IgD-negative memory B cell (primary cell): ENCODE measurements at regions not wholly inside any gene's neighbourhood (a gene's known extent, or its start where the extent isn't known, plus 50 kb on each side); places are given as distances from the start of the nearest gene placed in this dataset.
"Not testable (repeated sequence)": the region's sequence is repeated elsewhere in the genome, so short reads cannot be mapped to it uniquely, and the experiment has no call there.

Experiments
- H3K27ac Mint-ChIP-seq, 3 donors: one replicate each; pipeline ENCODE4 v1.8.0; 2020 to 2022; ENCODE audit warnings: mild to moderate bottlenecking in 3 of 3, mixed read lengths in 3 of 3, moderate library complexity in 1 of 3
- H3K27me3 Mint-ChIP-seq: one replicate; pipeline ENCODE4 v1.8.0; 2021; ENCODE audit warnings: mixed read lengths
- H3K36me3 Mint-ChIP-seq: one replicate; pipeline ENCODE4 v1.8.0; 2020; ENCODE audit warnings: mild to moderate bottlenecking, mixed read lengths
- H3K4me1 Mint-ChIP-seq, 3 donors: one replicate each; pipeline ENCODE4 v1.8.0; 2020 to 2022; ENCODE audit warnings: mixed read lengths in 3 of 3, mild to moderate bottlenecking in 1 of 3
- H3K4me3 Mint-ChIP-seq, 4 donors: one replicate each; pipeline ENCODE4 v1.8.0; 2020 to 2022; ENCODE audit warnings: mild to moderate bottlenecking in 4 of 4, mixed read lengths in 4 of 4, moderate library complexity in 3 of 4
- H3K9me3 Mint-ChIP-seq, 3 donors: one replicate each; pipeline ENCODE4 v1.8.0; 2020 to 2021; ENCODE audit warnings: mixed read lengths in 3 of 3, mild to moderate bottlenecking in 1 of 3

DNA sequence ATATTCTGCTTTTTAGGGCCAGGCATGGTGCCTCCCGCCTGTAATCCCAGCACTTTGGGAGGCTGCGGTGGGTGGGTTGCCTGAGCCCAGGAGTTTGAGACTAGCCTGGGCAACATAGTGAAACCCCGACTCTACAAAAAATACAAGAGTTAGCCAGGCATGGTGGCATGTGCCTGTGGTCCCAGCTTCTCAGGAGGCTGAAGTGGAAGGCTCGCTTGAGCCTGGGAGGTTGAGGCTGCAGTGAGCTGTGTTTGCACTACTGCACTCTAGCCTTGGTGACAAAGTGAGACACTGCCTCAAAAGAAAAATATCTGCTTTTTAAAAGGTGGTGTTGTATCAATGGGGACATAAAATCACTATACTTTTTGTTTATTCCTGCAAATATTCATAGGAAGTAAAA lies 112.8 kb downstream of the C3orf38 start:
- Mint-ChIP-seq H3K27ac (no peak overlapping the region), H3K4me3 (no peak overlapping the region), H3K9me3 (peaks cover 0 to 4% (median 0%) of the 10 kb centered on the region in 3 donors), H3K27me3 (no peaks in the 10 kb centered on the region), H3K4me1 (no peaks in the 10 kb centered on the region), H3K36me3 (no peaks in the 10 kb centered on the region)

DNA sequence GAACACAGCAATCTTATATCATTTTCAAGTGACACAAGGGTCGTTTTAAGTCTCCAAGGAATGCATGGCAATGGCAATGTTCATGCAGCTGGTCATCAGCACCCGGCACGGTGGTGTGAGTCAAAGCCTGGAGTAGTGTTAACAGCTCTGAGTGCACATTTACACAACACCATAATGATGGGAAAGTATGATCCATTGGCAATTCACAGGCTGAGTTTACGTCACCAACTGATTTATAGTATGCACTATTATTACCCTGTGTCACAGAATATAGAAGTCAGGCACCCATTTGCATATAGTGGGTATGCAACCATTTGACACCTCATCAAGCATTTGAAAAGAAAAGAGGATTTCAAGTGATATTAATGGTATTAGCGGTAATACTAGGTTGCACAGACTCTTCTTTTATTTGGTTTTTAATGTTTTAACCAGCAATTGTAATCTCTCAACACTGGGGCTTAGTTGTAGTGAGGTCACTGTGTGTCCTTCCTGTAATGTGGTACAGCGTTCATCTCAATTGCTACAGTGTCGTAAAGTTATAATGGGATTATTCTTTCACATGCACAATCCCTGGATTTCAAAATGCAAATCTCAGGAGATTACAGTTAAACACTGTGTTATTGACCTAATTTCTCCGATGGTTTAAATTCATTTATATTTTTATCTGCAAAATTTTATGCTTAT lies 113.8 kb downstream of the C3orf38 start:
- Mint-ChIP-seq H3K27ac (no peak overlapping the region), H3K4me3 (no peak overlapping the region), H3K27me3 (no peaks in the 10 kb centered on the region), H3K9me3 (peaks cover 0 to 4% (median 0%) of the 10 kb centered on the region in 3 donors), H3K4me1 (no peaks in the 10 kb centered on the region), H3K36me3 (no peaks in the 10 kb centered on the region)

- H3K36me3 Mint-ChIP-seq: no peaks in the 10 kb centered on the region
- no peak overlapping the region for H3K27ac Mint-ChIP-seq
- H3K9me3 Mint-ChIP-seq: no peaks in the 10 kb centered on the region
- no peak overlapping the region for H3K4me3 Mint-ChIP-seq
- H3K4me1 Mint-ChIP-seq: peaks cover 0 to 2% (median 0%) of the 10 kb centered on the region in 3 donors
- no peaks in the 10 kb centered on the region for H3K27me3 Mint-ChIP-seq
Measured at GRCh38 chr3:88267441-88267840, 117.7 kb downstream of the C3orf38 start.

GRCh38 chr3:88267847-88268246 lies 118.1 kb downstream of the C3orf38 start:
- no peak overlapping the region for H3K4me3 Mint-ChIP-seq
- peaks cover 0 to 2% (median 0%) of the 10 kb centered on the region in 3 donors for H3K4me1 Mint-ChIP-seq
- no peaks in the 10 kb centered on the region for H3K9me3 Mint-ChIP-seq
- H3K27ac Mint-ChIP-seq: no peak overlapping the region
- H3K27me3 Mint-ChIP-seq: no peaks in the 10 kb centered on the region
- no peaks in the 10 kb centered on the region for H3K36me3 Mint-ChIP-seq

DNA sequence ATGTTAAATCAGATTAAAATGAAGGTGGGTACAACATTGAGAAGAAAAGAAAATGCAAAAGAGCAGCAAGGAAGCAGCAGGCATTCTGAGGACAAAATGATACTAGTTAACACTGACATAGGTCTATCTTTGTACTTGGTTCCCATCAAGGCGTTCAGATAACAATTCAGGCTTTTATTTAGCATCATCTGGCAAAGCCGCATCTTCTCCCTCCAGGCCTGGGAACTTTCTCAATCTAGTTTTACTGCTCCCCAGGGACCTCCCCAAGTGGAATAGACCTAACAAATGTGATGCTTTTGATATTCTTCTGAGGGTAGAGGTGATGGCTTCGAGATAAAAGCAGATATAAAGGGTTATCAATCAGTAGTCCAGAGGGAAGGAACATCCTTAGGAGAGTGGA lies 130.6 kb downstream of the C3orf38 start:
- no peaks in the 10 kb centered on the region for H3K9me3 Mint-ChIP-seq
- H3K27ac Mint-ChIP-seq: no peak overlapping the region
- H3K36me3 Mint-ChIP-seq: peaks cover 2% of the 10 kb centered on the region
- no peaks in the 10 kb centered on the region for H3K27me3 Mint-ChIP-seq
- H3K4me3 Mint-ChIP-seq: no peak overlapping the region
- H3K4me1 Mint-ChIP-seq: no peaks in the 10 kb centered on the region

DNA sequence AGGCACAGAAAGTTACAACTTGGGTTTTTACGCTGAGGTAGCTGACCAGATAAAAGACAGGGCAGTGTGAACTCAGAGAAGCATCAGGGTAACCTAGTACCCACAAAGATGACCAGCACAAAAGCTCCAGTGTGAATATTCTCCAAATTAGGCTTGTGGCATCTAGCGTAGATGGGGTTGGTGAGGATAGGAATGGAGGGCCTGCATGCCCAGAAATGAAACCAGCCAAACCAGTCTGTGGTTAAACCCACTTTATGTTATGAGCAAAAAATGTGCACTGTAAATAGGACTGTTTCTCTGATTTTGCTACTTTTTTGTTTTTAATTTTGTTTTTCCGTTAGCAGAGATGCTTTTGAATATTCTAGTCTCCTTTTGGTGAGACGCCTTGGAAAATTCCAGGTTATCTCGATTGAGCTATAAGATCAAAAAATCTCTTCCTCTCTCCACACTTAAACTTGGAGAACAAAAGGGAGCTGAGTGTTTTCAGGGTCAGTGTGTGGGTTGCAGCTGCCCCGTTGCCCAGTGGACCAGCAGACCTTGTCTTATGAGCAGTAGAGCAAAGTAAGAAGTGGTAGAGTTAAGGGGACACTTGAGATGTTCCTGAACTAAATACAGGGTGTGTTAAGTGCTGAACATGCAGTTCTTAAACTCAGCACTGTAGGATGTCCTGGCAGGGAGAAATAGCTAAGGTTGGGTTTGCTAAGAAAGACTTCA lies 132.9 kb downstream of the C3orf38 start:
- peaks cover 2% of the 10 kb centered on the region for H3K36me3 Mint-ChIP-seq
- no peak overlapping the region for H3K4me3 Mint-ChIP-seq
- H3K4me1 Mint-ChIP-seq: no peaks in the 10 kb centered on the region
- H3K27ac Mint-ChIP-seq: no peak overlapping the region
- H3K27me3 Mint-ChIP-seq: no peaks in the 10 kb centered on the region
- H3K9me3 Mint-ChIP-seq: no peaks in the 10 kb centered on the region

GRCh38 chr3:88283242-88283592 lies 133.5 kb downstream of the C3orf38 start:
- no peak overlapping the region for H3K4me3 Mint-ChIP-seq
- H3K27ac Mint-ChIP-seq: no peak overlapping the region
- H3K9me3 Mint-ChIP-seq: no peaks in the 10 kb centered on the region
- H3K4me1 Mint-ChIP-seq: no peaks in the 10 kb centered on the region
- H3K36me3 Mint-ChIP-seq: peaks cover 2% of the 10 kb centered on the region
- no peaks in the 10 kb centered on the region for H3K27me3 Mint-ChIP-seq

- H3K4me1 Mint-ChIP-seq: peaks cover 0 to 1% (median 0%) of the 10 kb centered on the region in 3 donors
- H3K27ac Mint-ChIP-seq: no peak overlapping the region
- no peak overlapping the region for H3K4me3 Mint-ChIP-seq
- H3K9me3 Mint-ChIP-seq: peaks cover 0 to 5% (median 1%) of the 10 kb centered on the region in 3 donors
- no peaks in the 10 kb centered on the region for H3K27me3 Mint-ChIP-seq
- no peaks in the 10 kb centered on the region for H3K36me3 Mint-ChIP-seq
Measured at GRCh38 chr3:88291486-88291885, 141.7 kb downstream of the C3orf38 start.

- Mint-ChIP-seq H3K36me3 (no peaks in the 10 kb centered on the region), H3K4me1 (no peaks in the 10 kb centered on the region), H3K27ac (no peak overlapping the region), H3K9me3 (peaks cover 0 to 5% (median 0%) of the 10 kb centered on the region in 3 donors), H3K4me3 (no peak overlapping the region), H3K27me3 (no peaks in the 10 kb centered on the region)
Measured at GRCh38 chr3:88298189-88298588, 148.4 kb downstream of the C3orf38 start.

DNA sequence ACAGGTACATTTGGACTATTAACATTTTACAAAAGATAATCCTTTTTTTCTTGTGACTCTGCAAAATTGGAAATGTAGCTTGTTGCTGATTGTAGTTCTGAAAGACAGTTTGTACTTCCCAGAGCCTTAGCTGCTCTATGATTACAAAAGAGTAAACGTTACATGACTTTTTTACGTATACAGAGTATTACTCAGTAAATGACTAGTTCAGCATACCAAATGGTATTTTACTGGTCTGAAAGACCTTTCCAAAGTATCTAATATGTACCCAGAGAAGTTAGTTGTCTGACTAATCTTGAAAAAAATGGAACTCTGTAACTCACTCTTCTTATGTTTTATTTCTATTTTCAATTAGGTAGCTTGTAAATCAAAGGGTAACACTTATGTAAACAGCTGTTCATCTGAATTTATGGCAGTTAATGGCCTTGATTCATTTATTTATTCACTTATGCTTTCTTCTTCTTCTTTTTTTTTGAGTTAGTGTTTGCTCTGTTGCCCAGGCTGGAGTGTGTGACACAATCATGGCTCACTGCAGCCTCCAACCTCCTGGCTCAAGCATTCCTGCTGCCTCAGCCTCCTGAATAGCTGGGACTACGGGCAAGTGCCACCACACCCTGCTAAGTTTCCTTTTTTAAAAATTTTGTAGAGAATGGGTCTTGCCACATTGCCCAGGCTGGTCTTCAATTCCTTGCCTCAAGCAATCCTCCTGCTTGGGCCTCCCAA lies 151.7 kb downstream of the C3orf38 start:
- no peaks in the 10 kb centered on the region for H3K36me3 Mint-ChIP-seq
- no peak overlapping the region for H3K4me3 Mint-ChIP-seq
- no peak overlapping the region for H3K27ac Mint-ChIP-seq
- no peaks in the 10 kb centered on the region for H3K27me3 Mint-ChIP-seq
- no peaks in the 10 kb centered on the region for H3K4me1 Mint-ChIP-seq
- H3K9me3 Mint-ChIP-seq: no peaks in the 10 kb centered on the region

GRCh38 chr3:88301996-88302393 lies 152.2 kb downstream of the C3orf38 start:
- H3K36me3 Mint-ChIP-seq: no peaks in the 10 kb centered on the region
- no peak overlapping the region for H3K27ac Mint-ChIP-seq
- no peaks in the 10 kb centered on the region for H3K27me3 Mint-ChIP-seq
- no peaks in the 10 kb centered on the region for H3K4me1 Mint-ChIP-seq
- H3K4me3 Mint-ChIP-seq: no peak overlapping the region
- no peaks in the 10 kb centered on the region for H3K9me3 Mint-ChIP-seq

DNA sequence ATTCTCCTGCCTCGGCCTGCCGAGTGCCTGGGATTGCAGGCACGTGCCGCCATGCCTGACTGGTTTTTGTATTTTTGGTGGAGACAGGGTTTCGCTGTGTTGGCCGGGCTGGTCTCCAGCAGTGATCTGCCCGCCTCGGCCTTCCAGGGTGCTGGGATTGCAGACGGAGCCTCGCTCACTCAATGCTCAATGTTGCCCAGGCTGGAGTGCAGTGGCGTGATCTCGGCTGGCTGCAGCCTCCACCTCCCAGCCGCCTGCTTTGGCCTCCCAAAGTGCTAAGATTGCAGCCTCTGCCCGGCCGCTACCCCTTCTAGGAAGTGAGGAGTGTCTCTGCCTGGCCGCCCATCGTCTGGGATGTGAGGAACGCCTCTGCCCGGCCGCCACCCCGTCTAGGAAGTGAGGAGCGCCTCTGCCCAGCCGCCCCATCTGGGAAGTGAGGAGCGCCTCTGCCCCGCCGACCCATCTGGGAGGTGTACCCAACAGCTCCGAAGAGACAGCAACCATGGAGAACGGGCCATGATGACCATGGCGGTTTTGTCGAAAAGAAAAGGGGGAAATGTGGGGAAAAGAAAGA lies 153.7 kb downstream of the C3orf38 start:
- not testable (repeated sequence) for H3K4me3 Mint-ChIP-seq, H3K9me3 Mint-ChIP-seq, H3K36me3 Mint-ChIP-seq, H3K27me3 Mint-ChIP-seq, H3K27ac Mint-ChIP-seq, H3K4me1 Mint-ChIP-seq

DNA sequence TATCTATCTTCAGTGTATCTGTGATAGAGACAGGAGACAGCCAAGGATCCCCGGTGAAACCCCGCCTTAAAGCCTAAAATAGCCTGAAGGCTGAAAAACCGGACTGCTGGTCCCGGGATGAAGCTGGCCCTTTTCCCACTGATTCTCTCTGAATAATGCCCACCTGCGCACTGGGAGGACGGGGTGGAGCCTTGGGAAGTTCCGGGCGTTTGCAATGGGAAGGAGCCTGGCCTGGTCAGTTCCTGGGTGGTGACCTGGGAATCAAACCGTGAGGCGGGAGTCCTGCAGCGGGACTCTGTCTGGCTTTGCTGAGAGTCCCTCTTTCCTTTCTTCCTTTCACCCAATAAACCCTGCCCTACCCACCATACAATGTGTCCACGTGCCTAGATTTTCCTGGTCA lies 157.9 kb downstream of the C3orf38 start:
- H3K36me3 Mint-ChIP-seq: no peaks in the 10 kb centered on the region
- no peak overlapping the region for H3K4me3 Mint-ChIP-seq
- no peak overlapping the region for H3K27ac Mint-ChIP-seq
- no peaks in the 10 kb centered on the region for H3K9me3 Mint-ChIP-seq
- peaks cover 3% of the 10 kb centered on the region for H3K27me3 Mint-ChIP-seq
- no peaks in the 10 kb centered on the region for H3K4me1 Mint-ChIP-seq

DNA sequence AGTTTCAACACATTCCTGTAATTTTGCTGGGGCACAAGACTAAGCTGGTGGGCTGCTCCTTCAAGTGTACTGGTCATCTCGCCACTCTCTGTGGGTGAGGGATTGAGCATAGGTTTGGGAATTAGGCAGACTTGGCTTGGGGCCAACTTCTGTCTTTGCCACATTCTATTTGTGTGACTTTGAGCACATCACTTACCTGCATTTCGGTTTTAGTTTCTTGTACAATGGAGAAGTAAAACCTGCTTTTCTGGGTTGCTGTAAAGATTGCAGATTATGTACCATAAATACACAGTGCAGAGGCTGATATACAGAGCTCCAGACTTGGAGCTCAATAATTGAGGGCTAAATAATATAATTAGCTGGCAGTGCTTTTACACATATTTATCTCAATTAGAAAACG lies 162.1 kb downstream of the C3orf38 start:
- H3K4me1 Mint-ChIP-seq: no peaks in the 10 kb centered on the region

GRCh38 chr3:88312256-88312655 lies 162.5 kb downstream of the C3orf38 start:
- Mint-ChIP-seq H3K36me3 (no peaks in the 10 kb centered on the region), H3K9me3 (peaks cover 0 to 4% (median 0%) of the 10 kb centered on the region in 3 donors), H3K4me1 (no peaks in the 10 kb centered on the region), H3K4me3 (no peak overlapping the region), H3K27me3 (peaks cover 3% of the 10 kb centered on the region), H3K27ac (no peak overlapping the region)

More for the DNA sequence above, 162.1 kb downstream of the C3orf38 start:
- H3K36me3 Mint-ChIP-seq: no peaks in the 10 kb centered on the region
- H3K4me3 Mint-ChIP-seq: no peak overlapping the region
- H3K27me3 Mint-ChIP-seq: peaks cover 3% of the 10 kb centered on the region
- H3K27ac Mint-ChIP-seq: no peak overlapping the region
- peaks cover 0 to 4% (median 0%) of the 10 kb centered on the region in 3 donors for H3K9me3 Mint-ChIP-seq
